SU-DHL-6 (cell line): ENCODE measurements at regions not wholly inside any gene's neighbourhood (a gene's known extent, or its start where the extent isn't known, plus 50 kb on each side); places are given as distances from the start of the nearest gene placed in this dataset.

Experiments
- CTCF ChIP-seq: fragments of 200-600 bp; sonication (generic); IDR thresholded peaks from one replicate; pipeline ENCODE4 v1.5.1; 2017; ENCODE audit warnings: antibody characterized with exemption, mild to moderate bottlenecking, low read length, moderate library complexity; ENCODE audit not compliant: insufficient read depth, poor library complexity, severe bottlenecking
- EZH2phosphoT487 ChIP-seq: fragments of 200-600 bp; sonication (generic), shearing (Covaris generic); conservative IDR thresholded peaks from 2 replicates; pipeline ENCODE4 v1.6.1; 2018; ENCODE audit warnings: mild to moderate bottlenecking, antibody characterized with exemption, low read length, moderate library complexity, mixed read lengths

- TF ChIP-seq CTCF (no peak), EZH2phosphoT487 (no peak)
Measured at GRCh38 chrX:68898598-68898997, 69.8 kb downstream of the EFNB1 start.
